GM21528 (cell line): ENCODE measurements at regions not wholly inside any gene's neighbourhood (a gene's known extent, or its start where the extent isn't known, plus 50 kb on each side); places are given as distances from the start of the nearest gene placed in this dataset.
"Not testable (repeated sequence)": the region's sequence is repeated elsewhere in the genome, so short reads cannot be mapped to it uniquely, and the experiment has no call there.

Experiments used
- ATAC-seq: cut with Tn5 transposase; IDR thresholded peaks from one replicate; pipeline ENCODE4 v1.9.1; 2021; ENCODE audit warnings: mild to moderate bottlenecking, moderate library complexity; ENCODE audit not compliant: unreplicated experiment, low FRiP score

- ATAC-seq = no peak
Observed at GRCh38 chr3:107465064-107465631, 57.6 kb upstream of the BBX start.

- ATAC-seq = no peak
Observed at GRCh38 chr3:107468782-107469181, 54.0 kb upstream of the BBX start.

GRCh38 chr3:107470496-107470895, 52.3 kb upstream of the BBX start:
- ATAC-seq = not testable (repeated sequence)
